Endodermal cell (in vitro differentiated cells): ENCODE measurements at regions not wholly inside any gene's neighbourhood (a gene's known extent, or its start where the extent isn't known, plus 50 kb on each side); places are given as distances from the start of the nearest gene placed in this dataset.
"Not testable (repeated sequence)": the region's sequence is repeated elsewhere in the genome, so short reads cannot be mapped to it uniquely, and the experiment has no call there.

Experiments used
- DNase-seq: peaks from one replicate; pipeline ENCODE4 v3.0.0-alpha.2; 2017
- H3K27ac ChIP-seq: 2 replicates; pipeline ENCODE4 v1.5.1; 2013; ENCODE audit warnings: mild to moderate bottlenecking, low read depth, low read length, moderate library complexity
- H3K27me3 ChIP-seq: 2 replicates; pipeline ENCODE4 v1.6.1; 2013; ENCODE audit warnings: mild to moderate bottlenecking, low read length, moderate library complexity; ENCODE audit not compliant: insufficient read depth, control insufficient read depth, poor library complexity, severe bottlenecking
- H3K36me3 ChIP-seq: 2 replicates; pipeline ENCODE4 v1.7.0; 2013; ENCODE audit warnings: mild to moderate bottlenecking, low read length, moderate library complexity; ENCODE audit not compliant: control insufficient read depth, insufficient read depth
- H3K4me1 ChIP-seq: one replicate; pipeline ENCODE4 v1.7.0; 2013; ENCODE audit warnings: low read length; ENCODE audit not compliant: control insufficient read depth, insufficient read depth
- H3K4me3 ChIP-seq: 2 replicates; pipeline ENCODE4 v1.5.1; 2013; ENCODE audit warnings: mild to moderate bottlenecking, low read length, moderate library complexity
- H3K9ac ChIP-seq: 2 replicates; pipeline ENCODE4 v1.6.1; 2013; ENCODE audit warnings: mild to moderate bottlenecking, low read length, moderate library complexity; ENCODE audit not compliant: poor library complexity, severe bottlenecking; ENCODE audit errors: extremely low read depth
- H3K9me3 ChIP-seq: 2 replicates; pipeline ENCODE4 v1.6.1; 2013; ENCODE audit warnings: mild to moderate bottlenecking, low read length, moderate library complexity; ENCODE audit not compliant: control insufficient read depth
- H3K27ac Mint-ChIP-seq: 2 replicates; pipeline ENCODE4 v1.8.0; 2020; ENCODE audit warnings: mixed read lengths
- H3K27me3 Mint-ChIP-seq: 2 replicates; pipeline ENCODE4 v1.8.0; 2021; ENCODE audit warnings: mild to moderate bottlenecking, mixed read lengths; ENCODE audit not compliant: insufficient read depth
- H3K36me3 Mint-ChIP-seq: 2 replicates; pipeline ENCODE4 v1.8.0; 2020; ENCODE audit warnings: low read depth, mixed read lengths
- H3K4me1 Mint-ChIP-seq: 2 replicates; pipeline ENCODE4 v1.8.0; 2020; ENCODE audit warnings: mixed read lengths
- H3K4me3 Mint-ChIP-seq: 2 replicates; pipeline ENCODE4 v1.8.0; 2020; ENCODE audit warnings: mild to moderate bottlenecking, moderate library complexity, mixed read lengths
- H3K9me3 Mint-ChIP-seq: 2 replicates; pipeline ENCODE4 v1.8.0; 2020; ENCODE audit warnings: mild to moderate bottlenecking, mixed read lengths
- CTCF ChIP-seq: fragments of 200-600 bp; sonication (generic); conservative IDR thresholded peaks from 2 replicates; pipeline ENCODE4 v1.5.0; 2021; ENCODE audit warnings: antibody characterized with exemption, mild to moderate bottlenecking
- WGBS, 2 experiments: methylation state at CpG; one replicate each; pipeline versions ENCODE4 v1.1.5 to v1.1.7; 2013; ENCODE audit warnings: missing lambda C conversion rate in 2 of 2, mixed read lengths in 1 of 2; ENCODE audit not compliant: insufficient coverage in 1 of 2, insufficient read length in 1 of 2; 5-methylcytosine and 5-hydroxymethylcytosine counted together

GRCh38 chr4:155578219-155578618 lies 88.4 kb upstream of the GUCY1A1 start:
- no peak overlapping the region for H3K4me3 ChIP-seq
- no peak for TF ChIP-seq CTCF
- no peaks in the 10 kb centered on the region for H3K27me3 Mint-ChIP-seq
- no peak overlapping the region for H3K27ac Mint-ChIP-seq
- no peak overlapping the region for H3K4me3 Mint-ChIP-seq
- H3K4me1 Mint-ChIP-seq: peaks cover 10% of the 10 kb centered on the region
- H3K36me3 ChIP-seq: no peaks in the 10 kb centered on the region
- H3K36me3 Mint-ChIP-seq: no peaks in the 10 kb centered on the region
- DNase-seq: no peak
- no peaks in the 10 kb centered on the region for H3K27me3 ChIP-seq
- H3K9me3 Mint-ChIP-seq: peaks cover 11% of the 10 kb centered on the region
- H3K9ac ChIP-seq: no peak overlapping the region
- peaks cover 5% of the 10 kb centered on the region for H3K9me3 ChIP-seq
- H3K27ac ChIP-seq: no peak overlapping the region
- 92 to 98% methylated on average over 5 of the region's 5 CpGs for WGBS, 2 experiments
- peaks cover 2% of the 10 kb centered on the region for H3K4me1 ChIP-seq

GRCh38 chr4:155574329-155574728 lies 92.3 kb upstream of the GUCY1A1 start:
- not testable (repeated sequence) for H3K4me1 ChIP-seq, H3K27me3 ChIP-seq, H3K36me3 Mint-ChIP-seq, H3K9ac ChIP-seq, H3K4me3 ChIP-seq, H3K4me3 Mint-ChIP-seq, H3K27me3 Mint-ChIP-seq, H3K27ac ChIP-seq, H3K9me3 ChIP-seq, DNase-seq, H3K27ac Mint-ChIP-seq, H3K36me3 ChIP-seq
- WGBS, 2 experiments: 82% methylated on average over 1 of the region's 1 CpG; no CpG with 5 or more reads in 1 of the 2 experiments
- peaks cover 30% of the 10 kb centered on the region for H3K4me1 Mint-ChIP-seq
- H3K9me3 Mint-ChIP-seq: peaks cover 11% of the 10 kb centered on the region

- H3K4me3 Mint-ChIP-seq: no peak overlapping the region
- H3K9me3 Mint-ChIP-seq: peaks cover 11% of the 10 kb centered on the region
- DNase-seq: no peak
- Histone ChIP-seq H3K27ac (no peak overlapping the region), H3K36me3 (no peaks in the 10 kb centered on the region), H3K4me3 (no peak overlapping the region), H3K9ac (no peak overlapping the region), H3K27me3 (no peaks in the 10 kb centered on the region), H3K4me1 (peaks cover 5% of the 10 kb centered on the region), H3K9me3 (peaks cover 5% of the 10 kb centered on the region)
- H3K27ac Mint-ChIP-seq: no peak overlapping the region
- no peaks in the 10 kb centered on the region for H3K36me3 Mint-ChIP-seq
- TF ChIP-seq CTCF: no peak
- WGBS, 2 experiments: 80 to 93% methylated on average over 2 to 5 of the region's 5 CpGs
- peaks cover 30% of the 10 kb centered on the region for H3K4me1 Mint-ChIP-seq
- no peaks in the 10 kb centered on the region for H3K27me3 Mint-ChIP-seq
Measured at GRCh38 chr4:155573126-155573525, 93.5 kb upstream of the GUCY1A1 start.

- Histone ChIP-seq H3K9me3 (peaks cover 5% of the 10 kb centered on the region), H3K9ac (no peak overlapping the region), H3K27ac (no peak overlapping the region), H3K4me1 (peaks cover 5% of the 10 kb centered on the region), H3K4me3 (no peak overlapping the region), H3K36me3 (no peaks in the 10 kb centered on the region), H3K27me3 (no peaks in the 10 kb centered on the region)
- peaks cover 11% of the 10 kb centered on the region for H3K9me3 Mint-ChIP-seq
- H3K4me3 Mint-ChIP-seq: no peak overlapping the region
- H3K4me1 Mint-ChIP-seq: peaks cover 30% of the 10 kb centered on the region
- 87 to 92% methylated on average over 7 to 10 of the region's 10 CpGs for WGBS, 2 experiments
- DNase-seq: no peak
- no peaks in the 10 kb centered on the region for H3K36me3 Mint-ChIP-seq
- H3K27me3 Mint-ChIP-seq: no peaks in the 10 kb centered on the region
- no peak for TF ChIP-seq CTCF
- H3K27ac Mint-ChIP-seq: no peak overlapping the region
Measured at GRCh38 chr4:155572106-155572703, 94.4 kb upstream of the GUCY1A1 start.
